Prostate gland (tissue), 2 donors: ENCODE measurements at regions not wholly inside any gene's neighbourhood (a gene's known extent, or its start where the extent isn't known, plus 50 kb on each side); places are given as distances from the start of the nearest gene placed in this dataset.

ENCODE experiments used
- DNase-seq: peaks from one replicate; pipeline ENCODE4 v3.0.0-alpha.2; 2019; ENCODE audit warnings: low spot score
- H3K27ac ChIP-seq, 2 donors: fragments of 200-600 bp; sonication (generic); 2 replicates each; pipeline ENCODE4 v1.5.1; 2017 to 2019
- H3K27me3 ChIP-seq: fragments of 200-600 bp; sonication (generic); replicated peaks from 2 replicates; pipeline ENCODE4 v1.5.1; 2019; ENCODE audit not compliant: insufficient read depth
- H3K36me3 ChIP-seq, 2 donors: fragments of 200-600 bp; sonication (generic); 1 replicate in 1 of 2; 2 replicates in 1 of 2; pipeline versions ENCODE4 v1.5.1 to v1.8.1; 2017 to 2019
- H3K4me1 ChIP-seq: fragments of 200-600 bp; sonication (generic); replicated peaks from 2 replicates; pipeline ENCODE4 v1.5.1; 2019
- H3K4me3 ChIP-seq, 2 donors: fragments of 200-600 bp; sonication (generic); 2 replicates each; pipeline ENCODE4 v1.5.1; 2017 to 2019
- H3K9me3 ChIP-seq: fragments of 200-600 bp; sonication (generic); 2 replicates; pipeline ENCODE4 v1.5.1; 2017
- CTCF ChIP-seq, 4 experiments: fragments of 200-600 bp in 2 of 4; fragments of 450-650 bp in 2 of 4; sonication (generic) in 2 of 4; IDR thresholded peaks; 1 replicate in 3 of 4; 2 replicates in 1 of 4; pipeline ENCODE4 v1.5.1; 2016 to 2019; ENCODE audit warnings: antibody characterized with exemption in 4 of 4, mild to moderate bottlenecking in 2 of 4, moderate library complexity in 2 of 4
- POLR2A ChIP-seq: fragments of 450-650 bp; IDR thresholded peaks from one replicate; pipeline ENCODE4 v1.6.1; 2016; ENCODE audit warnings: antibody characterized with exemption, mild to moderate bottlenecking
- POLR2AphosphoS5 ChIP-seq: sonication (generic); formaldehyde crosslinking; IDR thresholded peaks from one replicate; pipeline ENCODE4 v1.6.1; 2017; ENCODE audit warnings: antibody characterized with exemption
- whole genome bisulfite sequencing: methylation state at CpG from one replicate; pipeline ENCODE4 v1.1.5; 2018; 5-methylcytosine and 5-hydroxymethylcytosine counted together
- intact Hi-C: fragments of 100-400 bp; cut with DNase I; formaldehyde crosslinking; loops from one replicate; pipeline ENCODE4 v1.14.2; 2022

GRCh38 chr5:171623107-171623506 lies 162.5 kb upstream of the SMIM23 start:
- WGBS, result 81% methylated on average over 2 of the region's 2 CpGs
- H3K9me3 ChIP-seq, result no peaks in the 10 kb centered on the region
- no peak overlapping the region for H3K27ac ChIP-seq

GRCh38 chr5:171623551-171624097 lies 162.0 kb upstream of the SMIM23 start:
- no peaks in the 10 kb centered on the region for H3K4me1 ChIP-seq
- no peak overlapping the region for H3K27ac ChIP-seq
- no peaks in the 10 kb centered on the region for H3K36me3 ChIP-seq
- DNase-seq, result no peak
- TF ChIP-seq POLR2A (no peak), POLR2AphosphoS5 (no peak)
- H3K27me3 ChIP-seq, result no peaks in the 10 kb centered on the region
- H3K9me3 ChIP-seq, result no peaks in the 10 kb centered on the region
- intact Hi-C loops, result no loop called here
- no peak overlapping the region for H3K4me3 ChIP-seq
- WGBS, result 57% methylated on average over 11 of the region's 11 CpGs

More at GRCh38 chr5:171623107-171623506, 162.5 kb upstream of the SMIM23 start:
- no peaks in the 10 kb centered on the region for H3K36me3 ChIP-seq
- intact Hi-C loops, result no loop called here
- no peaks in the 10 kb centered on the region for H3K4me1 ChIP-seq
- no peaks in the 10 kb centered on the region for H3K27me3 ChIP-seq
- H3K4me3 ChIP-seq, result no peak overlapping the region
- TF ChIP-seq CTCF (IDR thresholded peaks at IDR 0.05) (no peak), POLR2A (no peak), POLR2AphosphoS5 (no peak)
- DNase-seq, result no peak

- no peak for DNase-seq
- TF ChIP-seq CTCF (IDR thresholded peaks at IDR 0.05) (no peak), POLR2AphosphoS5 (no peak), POLR2A (no peak)
- no peaks in the 10 kb centered on the region for H3K9me3 ChIP-seq
- H3K4me1 ChIP-seq, result no peaks in the 10 kb centered on the region
- no peak overlapping the region for H3K27ac ChIP-seq
- no peaks in the 10 kb centered on the region for H3K27me3 ChIP-seq
- no peaks in the 10 kb centered on the region for H3K36me3 ChIP-seq
- no peak overlapping the region for H3K4me3 ChIP-seq
- intact Hi-C loops, result no loop called here
- WGBS, result 56% methylated on average over 5 of the region's 5 CpGs
These were observed 161.2 kb upstream of the SMIM23 start for GRCh38 chr5:171624396-171624795.

- Histone ChIP-seq H3K36me3 (no peaks in the 10 kb centered on the region), H3K4me3 (no peak overlapping the region), H3K4me1 (no peaks in the 10 kb centered on the region), H3K27ac (no peak overlapping the region), H3K9me3 (no peaks in the 10 kb centered on the region), H3K27me3 (no peaks in the 10 kb centered on the region)
- no peak for TF ChIP-seq CTCF (IDR thresholded peaks at IDR 0.05)
- no peak for TF ChIP-seq POLR2AphosphoS5
- no peak for TF ChIP-seq POLR2A
- intact Hi-C loops, result loop anchor here (5.0 kb wide), 1 partner anchor 277 kb away; no protein-coding TSS in a partner anchor
- 79% methylated on average over 10 of the region's 10 CpGs for WGBS
- DNase-seq, result no peak
These were observed 160.0 kb upstream of the SMIM23 start for GRCh38 chr5:171625646-171626045.

GRCh38 chr5:171627936-171628632 lies 157.5 kb upstream of the SMIM23 start:
- TF ChIP-seq POLR2A, result no peak
- TF ChIP-seq POLR2AphosphoS5, result no peak
- TF ChIP-seq CTCF (IDR thresholded peaks at IDR 0.05), result no peak
- Histone ChIP-seq H3K36me3 (no peaks in the 10 kb centered on the region), H3K4me3 (no peak overlapping the region), H3K9me3 (no peaks in the 10 kb centered on the region), H3K4me1 (no peaks in the 10 kb centered on the region), H3K27me3 (no peaks in the 10 kb centered on the region), H3K27ac (no peak overlapping the region)
- intact Hi-C loops, result loop anchor here (5.0 kb wide), 1 partner anchor 274 kb away; no protein-coding TSS in a partner anchor
- no peak for DNase-seq
- WGBS, result 55% methylated on average over 9 of the region's 9 CpGs
